ENCODE measurements at regions not wholly inside any gene's neighbourhood (a gene's known extent, or its start where the extent isn't known, plus 50 kb on each side); places are given as distances from the start of the nearest gene placed in this dataset.

DNA sequence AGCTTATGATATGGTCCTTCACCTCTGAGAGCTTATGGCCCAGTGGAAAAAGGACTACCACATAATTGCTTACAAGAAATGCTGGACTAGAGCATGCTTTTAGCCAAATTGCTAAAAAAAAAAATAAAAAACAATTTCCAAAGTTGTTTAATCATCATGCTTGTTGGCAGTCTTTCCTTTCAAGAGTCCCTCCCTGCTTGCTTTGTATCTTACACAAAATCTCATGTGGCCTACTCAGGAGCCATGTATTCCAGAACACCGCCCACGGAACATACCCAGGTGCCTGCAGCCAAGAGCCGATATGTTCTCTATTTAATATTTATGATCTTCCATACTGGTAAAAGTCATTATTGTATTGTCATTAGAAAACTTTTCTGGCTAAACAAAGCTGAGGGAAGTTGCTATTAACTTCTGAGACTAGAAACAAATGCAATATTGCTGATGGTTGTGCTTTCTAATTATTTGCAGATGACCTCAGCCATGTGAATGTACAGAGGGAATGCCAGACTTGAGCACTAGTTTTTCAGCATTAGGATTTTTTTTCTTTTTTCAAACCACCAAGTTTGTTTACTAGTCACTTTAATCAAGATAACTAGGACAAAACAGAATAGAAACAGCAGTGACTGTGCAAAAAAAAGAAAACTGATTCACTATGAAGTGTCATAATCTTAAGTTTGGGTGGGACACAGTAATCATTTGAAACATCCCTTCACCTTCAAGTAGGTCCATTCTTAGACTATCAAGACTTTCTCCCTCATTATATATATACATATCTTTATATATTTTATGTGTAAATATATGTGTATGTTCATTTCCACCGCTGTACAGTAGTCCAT is 129.3 kb upstream of the GORAB start:
- TF ChIP-seq CTCF (IDR thresholded peaks at IDR 0.05) (no peak), EZH2phosphoT487 (IDR thresholded peaks at IDR 0.05) (no peak), EZH2 (IDR thresholded peaks at IDR 0.05) (no peak)
